ENCODE measurements at regions not wholly inside any gene's neighbourhood (a gene's known extent, or its start where the extent isn't known, plus 50 kb on each side); places are given as distances from the start of the nearest gene placed in this dataset.
A peak's percentile ranks its signal among the peaks of the same experiment; 100 is the strongest.
"Not testable (repeated sequence)": the region's sequence is repeated elsewhere in the genome, so short reads cannot be mapped to it uniquely, and the experiment has no call there.

GRCh38 chr1:147417024-147417423 is 124.3 kb upstream of the BCL9 start (continued):
- TF ChIP-seq REST (IDR thresholded peaks at IDR 0.05; ENCODE audit: unreplicated experiment) = no peak
- no peak for TF ChIP-seq CREB1 (CRISPR knock-in tag; IDR thresholded peaks at IDR 0.05; ENCODE audit: low read depth)
- TF ChIP-seq ZNF114 (CRISPR knock-in tag; IDR thresholded peaks at IDR 0.05) = no peak
- TF ChIP-seq NANOG (IDR thresholded peaks at IDR 0.05; ENCODE audit: borderline replicate concordance) = no peak
- TF ChIP-seq POLR2AphosphoS5 (IDR thresholded peaks at IDR 0.05; ENCODE audit: low read depth) = no peak
- TF ChIP-seq, protein P1, sequence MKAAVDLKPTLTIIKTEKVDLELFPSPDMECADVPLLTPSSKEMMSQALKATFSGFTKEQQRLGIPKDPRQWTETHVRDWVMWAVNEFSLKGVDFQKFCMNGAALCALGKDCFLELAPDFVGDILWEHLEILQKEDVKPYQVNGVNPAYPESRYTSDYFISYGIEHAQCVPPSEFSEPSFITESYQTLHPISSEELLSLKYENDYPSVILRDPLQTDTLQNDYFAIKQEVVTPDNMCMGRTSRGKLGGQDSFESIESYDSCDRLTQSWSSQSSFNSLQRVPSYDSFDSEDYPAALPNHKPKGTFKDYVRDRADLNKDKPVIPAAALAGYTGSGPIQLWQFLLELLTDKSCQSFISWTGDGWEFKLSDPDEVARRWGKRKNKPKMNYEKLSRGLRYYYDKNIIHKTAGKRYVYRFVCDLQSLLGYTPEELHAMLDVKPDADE (IDR thresholded peaks at IDR 0.05) = no peak
- no peak for TF ChIP-seq ZNF331 (CRISPR knock-in tag; IDR thresholded peaks at IDR 0.05; ENCODE audit: low read depth)

DNA sequence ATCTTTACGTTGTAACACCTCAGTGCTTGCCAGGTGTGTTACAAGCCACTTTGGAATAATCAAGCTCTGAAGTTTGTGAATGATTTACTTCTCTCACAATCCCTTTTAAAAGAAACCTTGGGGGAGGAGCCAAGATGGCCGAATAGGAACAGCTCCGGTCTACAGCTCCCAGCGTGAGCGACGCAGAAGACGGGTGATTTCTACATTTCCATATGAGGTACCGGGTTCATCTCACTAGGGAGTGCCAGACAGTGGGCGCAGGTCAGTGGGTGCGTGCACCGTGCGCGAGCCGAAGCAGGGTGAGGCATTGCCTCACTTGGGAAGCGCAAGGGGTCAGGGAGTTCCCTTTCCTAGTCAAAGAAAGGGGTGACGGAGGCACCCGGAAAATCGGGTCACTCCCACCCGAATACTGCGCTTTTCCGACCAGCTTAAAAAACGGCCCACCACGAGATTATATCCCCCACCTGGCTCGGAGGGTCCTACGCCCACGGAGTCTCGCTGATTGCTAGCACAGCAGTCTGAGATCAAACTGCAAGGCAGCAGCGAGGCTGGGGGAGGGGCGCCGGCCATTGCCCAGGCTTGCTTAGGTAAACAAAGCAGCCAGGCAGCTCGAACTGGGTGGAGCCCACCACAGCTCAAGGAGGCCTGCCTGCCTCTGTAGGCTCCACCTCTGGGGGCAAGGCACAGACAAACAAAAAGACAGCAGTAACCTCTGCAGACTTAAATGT is 118.0 kb upstream of the BCL9 start:
- H3K27ac ChIP-seq (ENCODE audit: low read depth); H3F3A ChIP-seq (replicated peaks; ENCODE audit: low read depth); ATAC-seq; H3K36me3 ChIP-seq (ENCODE audit: insufficient read depth); H3K27ac Mint-ChIP-seq; H3K27me3 ChIP-seq (ENCODE audit: insufficient read depth); H4K20me1 ChIP-seq (replicated peaks; ENCODE audit: insufficient read depth); H3K4me1 ChIP-seq (ENCODE audit: insufficient read depth); H3K27me3 Mint-ChIP-seq (ENCODE audit: insufficient read depth, low read depth, poor library complexity); H3K79me2 ChIP-seq (replicated peaks; ENCODE audit: insufficient read depth); H3K4me1 Mint-ChIP-seq: not testable (repeated sequence)
- Mint-ChIP-seq H3K9me3 (peaks cover 21% of the 10 kb centered on the region; the same call in 2 of the 3 replicates), H3K36me3 (ENCODE audit: low read depth) (peaks cover 16% of the 10 kb centered on the region; the same call in 2 of the 3 replicates), H3K4me3 (peak overlapping the region; percentile 23; the same call in 1 of the 3 replicates)
- Histone ChIP-seq H2AFZ (peak overlapping the region; percentile 4; the same call in 1 of the 2 replicates), H3K4me2 (peak overlapping the region; percentile 62), H3K9me2 (ENCODE audit: insufficient read depth) (peaks cover 10% of the 10 kb centered on the region; the same call in 1 of the 2 replicates), H3K4me3 (peak overlapping the region; percentile 41; the same call in 1 of the 2 replicates)
- DNase-seq (ENCODE audit: low spot score) = peak; percentile 37

DNA sequence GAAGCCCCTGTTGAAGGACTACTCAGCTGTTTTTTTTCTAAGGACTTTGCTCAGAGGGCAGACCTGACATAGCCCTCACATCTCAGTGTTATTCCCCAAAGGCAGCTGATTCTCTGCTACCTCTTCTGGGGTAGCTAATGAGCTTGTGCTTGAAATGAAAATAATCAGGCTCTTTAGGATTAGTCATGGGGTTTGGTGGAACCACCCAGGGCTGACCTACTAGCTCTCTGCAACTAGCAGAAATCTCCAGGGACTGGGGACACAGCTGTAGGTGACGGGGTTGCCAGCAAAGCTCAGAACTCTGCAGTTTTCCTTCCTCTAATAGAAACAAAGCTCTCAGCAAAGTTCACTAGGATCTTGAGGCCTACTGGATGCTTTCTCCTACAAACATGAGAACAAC is 106.4 kb upstream of the BCL9 start:
- no peaks in the 10 kb centered on the region for H3K36me3 ChIP-seq (ENCODE audit: insufficient read depth)
- ATAC-seq (no peak), DNase-seq (ENCODE audit: low spot score) (no peak)
- no peaks in the 10 kb centered on the region for H4K20me1 ChIP-seq (replicated peaks; ENCODE audit: insufficient read depth)
- no peaks in the 10 kb centered on the region for H3F3A ChIP-seq (replicated peaks; ENCODE audit: low read depth)
- H2AFZ ChIP-seq = no peak overlapping the region
- no peak overlapping the region for H3K4me2 ChIP-seq
- Mint-ChIP-seq H3K4me3 (no peak overlapping the region), H3K4me1 (no peaks in the 10 kb centered on the region), H3K27ac (no peak overlapping the region), H3K27me3 (ENCODE audit: insufficient read depth, low read depth, poor library complexity) (no peaks in the 10 kb centered on the region), H3K36me3 (ENCODE audit: low read depth) (no peaks in the 10 kb centered on the region), H3K9me3 (no peaks in the 10 kb centered on the region)
- H3K4me1 ChIP-seq (ENCODE audit: insufficient read depth) = no peaks in the 10 kb centered on the region
- H3K27ac ChIP-seq (ENCODE audit: low read depth) = no peak overlapping the region
- H3K79me2 ChIP-seq (replicated peaks; ENCODE audit: insufficient read depth) = no peaks in the 10 kb centered on the region
- H3K27me3 ChIP-seq (ENCODE audit: insufficient read depth) = no peaks in the 10 kb centered on the region
- H3K9me2 ChIP-seq (ENCODE audit: insufficient read depth) = peaks cover 3% of the 10 kb centered on the region; the same call in 1 of the 2 replicates
- H3K4me3 ChIP-seq = no peak overlapping the region
- TF ChIP-seq, protein P1 (IDR thresholded peaks at IDR 0.05) = no peak
- TF ChIP-seq ZNF114 (CRISPR knock-in tag; IDR thresholded peaks at IDR 0.05) (no peak), EZH2phosphoT487 (IDR thresholded peaks at IDR 0.05; ENCODE audit: unreplicated experiment) (no peak), EZH2 (IDR thresholded peaks at IDR 0.05; ENCODE audit: low read depth, unreplicated experiment) (no peak), JUNB (IDR thresholded peaks at IDR 0.05; ENCODE audit: unreplicated experiment) (no peak), POLR2AphosphoS5 (IDR thresholded peaks at IDR 0.05; ENCODE audit: low read depth) (no peak)
- TF ChIP-seq, protein P2, sequence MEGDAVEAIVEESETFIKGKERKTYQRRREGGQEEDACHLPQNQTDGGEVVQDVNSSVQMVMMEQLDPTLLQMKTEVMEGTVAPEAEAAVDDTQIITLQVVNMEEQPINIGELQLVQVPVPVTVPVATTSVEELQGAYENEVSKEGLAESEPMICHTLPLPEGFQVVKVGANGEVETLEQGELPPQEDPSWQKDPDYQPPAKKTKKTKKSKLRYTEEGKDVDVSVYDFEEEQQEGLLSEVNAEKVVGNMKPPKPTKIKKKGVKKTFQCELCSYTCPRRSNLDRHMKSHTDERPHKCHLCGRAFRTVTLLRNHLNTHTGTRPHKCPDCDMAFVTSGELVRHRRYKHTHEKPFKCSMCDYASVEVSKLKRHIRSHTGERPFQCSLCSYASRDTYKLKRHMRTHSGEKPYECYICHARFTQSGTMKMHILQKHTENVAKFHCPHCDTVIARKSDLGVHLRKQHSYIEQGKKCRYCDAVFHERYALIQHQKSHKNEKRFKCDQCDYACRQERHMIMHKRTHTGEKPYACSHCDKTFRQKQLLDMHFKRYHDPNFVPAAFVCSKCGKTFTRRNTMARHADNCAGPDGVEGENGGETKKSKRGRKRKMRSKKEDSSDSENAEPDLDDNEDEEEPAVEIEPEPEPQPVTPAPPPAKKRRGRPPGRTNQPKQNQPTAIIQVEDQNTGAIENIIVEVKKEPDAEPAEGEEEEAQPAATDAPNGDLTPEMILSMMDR (conservative IDR thresholded peaks at IDR 0.05; ENCODE audit: low read depth in 2 of 2) = no peak

Measured in GM23338 (cell line).